HG02981 (cell line): ENCODE measurements at regions not wholly inside any gene's neighbourhood (a gene's known extent, or its start where the extent isn't known, plus 50 kb on each side); places are given as distances from the start of the nearest gene placed in this dataset.
"Not testable (repeated sequence)": the region's sequence is repeated elsewhere in the genome, so short reads cannot be mapped to it uniquely, and the experiment has no call there.

ENCODE experiments used
- ATAC-seq: cut with Tn5 transposase; IDR thresholded peaks from one replicate; pipeline ENCODE4 v1.9.1; 2021; ENCODE audit warnings: mild to moderate bottlenecking, moderate library complexity; ENCODE audit not compliant: unreplicated experiment

DNA sequence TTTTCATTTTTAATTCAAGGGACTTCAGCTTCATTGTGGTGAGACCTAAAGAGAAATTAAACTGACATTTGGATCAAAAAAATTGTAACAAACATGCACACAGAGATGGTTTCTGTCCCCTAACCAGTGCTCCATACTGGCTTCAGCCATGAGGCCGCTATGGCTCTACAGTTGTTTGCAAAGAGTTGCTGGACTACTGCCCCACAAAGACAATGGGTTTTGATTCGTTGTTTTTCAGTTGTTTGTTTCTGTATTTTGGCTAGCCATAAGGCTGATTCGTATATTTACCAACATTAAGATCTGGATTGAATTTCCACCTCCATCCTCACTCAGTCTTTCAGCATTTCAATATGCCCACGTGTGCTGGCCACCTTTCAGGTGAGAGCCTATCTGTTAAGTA is 163.7 kb upstream of the KIF2A start:
- ATAC-seq, result no peak

DNA sequence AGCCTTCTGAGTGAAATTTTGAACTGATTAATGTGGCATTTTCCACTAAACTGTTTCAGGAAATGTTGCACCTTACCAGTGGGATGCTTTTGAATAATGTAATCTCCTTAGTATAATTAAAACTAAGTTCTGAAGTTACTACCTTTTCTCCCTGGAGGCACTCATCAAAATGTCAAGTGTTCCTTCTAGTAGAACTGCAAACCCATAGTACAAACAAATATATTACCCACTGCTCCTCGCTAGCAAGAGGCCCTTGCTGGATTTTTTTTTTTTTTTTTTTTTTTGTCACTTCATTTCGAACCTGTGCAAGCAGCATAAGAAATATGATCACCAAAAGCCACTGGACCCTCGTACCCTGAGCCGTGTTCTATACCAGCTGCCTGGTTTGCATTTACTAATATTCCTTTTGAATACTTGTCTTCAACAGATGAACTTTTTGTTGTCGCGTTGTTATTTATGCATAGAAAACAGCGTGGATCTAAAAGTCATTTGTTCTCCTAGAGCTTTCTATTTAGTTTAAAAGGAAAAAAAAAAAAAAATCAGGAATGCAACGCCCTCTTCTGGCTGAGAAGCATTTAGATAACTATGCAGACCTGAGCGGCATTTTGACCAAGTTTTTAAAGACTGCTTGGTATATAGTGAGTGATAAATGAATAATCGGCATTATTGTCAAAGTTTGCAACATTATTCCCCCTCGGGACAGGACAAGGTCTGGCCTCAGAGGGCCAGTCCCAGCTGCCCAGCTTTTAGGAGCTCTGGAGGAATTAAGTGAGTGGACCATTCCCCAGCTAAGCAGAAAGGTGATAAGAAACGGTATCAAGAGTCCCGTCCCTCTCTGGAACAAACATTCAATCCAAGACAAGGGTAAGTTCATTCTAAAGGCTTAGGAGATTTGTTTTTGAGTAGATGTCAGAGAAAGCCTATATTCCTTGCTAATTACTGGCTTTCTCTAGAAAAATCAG is 162.5 kb upstream of the KIF2A start:
- ATAC-seq, result no peak

DNA sequence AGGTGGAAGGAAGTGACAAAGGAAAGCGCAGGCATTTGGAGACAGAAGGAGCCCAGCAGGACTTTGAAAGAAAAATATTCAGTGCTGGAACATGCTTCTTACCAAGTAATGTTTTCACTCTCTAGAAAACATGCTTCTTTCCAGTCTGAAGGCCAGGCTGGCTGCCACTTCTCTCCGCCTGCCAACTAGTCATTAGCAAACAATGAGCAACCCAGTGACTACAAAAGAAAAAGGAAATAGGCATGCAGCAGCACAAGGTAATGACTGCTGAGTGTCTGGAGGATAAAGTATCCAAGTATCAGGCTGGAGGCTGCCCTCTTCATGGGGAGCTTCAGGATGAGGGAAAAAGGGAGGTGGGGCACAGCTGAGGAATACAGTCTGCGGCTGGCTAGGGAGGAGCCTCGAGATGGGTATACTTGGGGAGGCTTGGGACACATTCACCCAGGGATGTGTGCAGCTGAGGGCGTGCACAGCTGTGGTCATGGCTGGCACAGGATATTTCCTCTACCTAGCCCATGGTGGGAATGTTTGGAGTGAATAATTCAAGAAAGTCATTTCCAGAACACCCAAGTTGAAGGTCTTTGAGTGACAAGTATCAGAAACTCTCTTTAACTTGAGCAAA is 161.5 kb upstream of the KIF2A start:
- no peak for ATAC-seq

DNA sequence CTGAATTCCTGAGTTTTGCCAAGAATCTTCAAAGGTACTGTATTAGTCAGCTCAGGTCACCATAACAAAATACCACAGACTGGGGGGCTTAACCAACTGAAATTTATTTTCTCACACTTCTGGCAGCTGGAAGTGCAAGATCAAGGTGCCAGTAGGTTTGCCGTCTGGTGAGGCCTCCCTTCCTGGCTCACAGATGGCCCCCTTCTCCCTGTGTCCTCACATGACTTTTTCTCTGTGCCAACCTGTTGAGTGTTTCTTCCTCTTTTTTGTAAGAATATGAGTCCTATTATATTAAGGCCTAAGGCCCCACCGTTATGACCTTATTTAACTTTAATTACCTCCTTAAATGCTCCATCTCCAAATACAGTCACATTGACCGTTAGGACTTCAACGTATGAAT is 156.1 kb upstream of the KIF2A start:
- ATAC-seq, result no peak

DNA sequence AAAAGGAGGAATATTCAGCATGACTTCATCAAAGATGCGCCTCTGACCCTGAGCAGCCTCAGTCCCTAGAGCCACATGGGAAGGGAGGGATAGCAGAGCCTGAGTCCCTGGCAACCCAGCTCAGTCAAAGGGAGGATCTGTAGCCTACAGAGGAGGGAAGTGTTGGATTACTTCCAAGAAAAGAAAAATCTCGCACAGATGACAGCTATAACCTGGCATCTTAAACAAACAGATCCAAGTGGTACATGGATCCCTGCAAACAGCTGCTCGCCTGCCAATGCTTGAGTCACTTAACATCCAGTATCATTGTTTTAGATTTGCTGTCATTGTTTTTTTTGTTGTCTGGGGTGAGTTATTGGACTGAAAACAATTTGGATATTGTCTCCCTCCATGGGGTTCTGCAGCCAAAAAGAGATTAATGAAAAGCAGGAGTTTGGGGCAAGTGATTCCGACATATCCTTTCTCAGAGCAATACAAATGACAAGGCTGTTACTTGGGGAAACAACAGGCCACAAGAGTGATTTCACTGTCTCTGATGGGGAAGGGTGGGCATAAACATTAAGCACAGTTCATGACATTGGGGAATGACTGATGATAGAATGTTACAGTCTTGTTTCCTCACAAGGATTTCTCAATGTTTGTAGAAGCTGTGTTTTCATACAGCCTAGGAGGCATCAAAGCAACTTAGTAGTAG is 153.5 kb upstream of the KIF2A start:
- ATAC-seq, result no peak

DNA sequence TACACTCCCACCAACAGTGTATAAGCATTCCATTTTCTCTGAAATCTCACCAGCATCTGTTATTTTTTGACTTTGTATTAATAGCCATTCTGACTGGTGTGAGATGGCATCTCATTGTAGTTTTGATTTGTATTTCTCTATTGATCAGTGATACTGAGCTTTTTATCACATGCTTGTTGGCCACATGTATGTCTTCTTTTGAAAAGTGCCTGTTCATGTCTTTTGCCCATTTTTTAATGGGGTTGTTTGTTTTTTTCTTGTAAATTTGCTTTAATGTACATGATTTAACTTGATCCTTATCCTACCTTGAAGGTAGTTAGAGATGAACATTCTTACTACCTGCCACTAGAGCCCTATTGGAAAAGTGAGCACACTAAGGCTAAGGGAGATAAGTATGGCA is 151.2 kb upstream of the KIF2A start:
- no peak for ATAC-seq

DNA sequence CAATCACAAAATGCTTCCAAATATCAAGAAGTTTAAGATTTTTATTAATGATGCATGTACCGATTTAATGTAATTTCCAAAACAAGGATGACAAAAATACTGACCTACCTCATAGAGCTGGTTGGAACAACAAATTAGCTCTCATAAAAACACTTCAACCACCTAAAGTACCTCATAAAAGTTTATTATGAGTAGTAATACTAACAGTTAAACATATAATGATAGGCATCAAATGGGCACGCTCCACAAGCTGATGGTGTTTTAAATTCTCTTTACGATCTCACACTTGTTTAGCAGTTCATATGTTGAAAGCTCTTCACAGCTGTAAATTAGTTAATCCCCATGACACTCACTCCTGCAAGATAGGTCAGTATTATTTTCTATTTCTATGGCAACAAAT is 150.0 kb upstream of the KIF2A start:
- no peak for ATAC-seq

DNA sequence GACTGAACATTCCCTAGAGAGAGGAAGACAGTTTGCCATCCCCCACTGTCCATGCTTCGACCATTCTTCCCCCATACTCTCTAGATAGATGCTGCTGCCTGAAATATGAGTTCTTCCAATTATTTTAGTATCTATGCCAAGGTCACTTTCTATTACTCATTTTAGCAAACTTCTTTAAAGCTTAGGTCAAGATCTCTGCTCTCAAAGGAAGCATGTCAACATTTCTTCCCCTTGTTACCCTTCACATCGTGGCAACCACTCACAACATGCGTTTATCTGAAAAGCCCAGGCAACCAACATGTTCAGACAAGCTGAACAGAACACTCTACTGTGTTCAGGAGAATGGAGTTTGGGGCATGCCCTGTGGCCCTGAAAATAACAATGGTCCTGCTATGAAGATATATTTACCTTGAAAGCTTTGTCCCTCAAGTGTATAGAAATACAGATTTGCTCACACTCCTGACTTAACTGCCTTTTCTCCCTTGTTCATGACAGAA is 138.4 kb upstream of the KIF2A start:
- no peak for ATAC-seq

DNA sequence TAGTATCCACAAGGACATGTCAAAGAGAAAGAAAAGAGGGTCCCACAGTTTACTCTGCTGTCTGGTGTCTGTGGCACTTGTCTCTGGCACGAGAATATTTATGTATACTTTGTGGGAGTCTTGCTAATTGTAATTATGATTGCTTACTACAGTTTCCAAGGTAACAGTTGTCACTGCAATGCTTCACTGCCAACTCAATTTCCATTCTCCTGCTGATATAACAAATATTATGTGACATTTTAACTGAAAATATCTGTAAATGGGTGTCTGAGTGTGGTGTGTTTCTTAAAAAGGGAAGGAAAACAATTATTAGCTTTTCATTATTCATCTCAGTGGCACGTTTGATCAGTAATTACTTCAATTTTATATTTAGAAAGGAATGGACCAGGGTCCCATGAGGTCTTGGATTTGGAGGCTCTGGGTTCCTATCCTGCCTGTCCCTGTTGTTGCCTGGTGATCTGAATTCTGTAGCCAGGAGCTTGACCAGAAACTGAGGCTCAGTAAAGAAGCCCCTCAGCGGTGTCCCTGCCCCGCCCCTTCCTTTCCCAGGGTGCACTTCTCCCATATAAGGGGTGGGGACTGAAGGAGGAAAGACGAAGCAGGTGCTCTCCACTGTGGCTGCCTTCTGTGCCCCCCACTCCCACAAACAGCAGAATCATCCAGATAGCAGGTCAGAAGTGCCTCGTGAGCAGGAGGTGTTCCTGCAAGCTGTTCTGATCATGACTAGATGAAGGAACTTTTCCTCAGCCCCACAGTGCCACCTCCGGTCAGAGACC is 137.3 kb upstream of the KIF2A start:
- ATAC-seq, result no peak

DNA sequence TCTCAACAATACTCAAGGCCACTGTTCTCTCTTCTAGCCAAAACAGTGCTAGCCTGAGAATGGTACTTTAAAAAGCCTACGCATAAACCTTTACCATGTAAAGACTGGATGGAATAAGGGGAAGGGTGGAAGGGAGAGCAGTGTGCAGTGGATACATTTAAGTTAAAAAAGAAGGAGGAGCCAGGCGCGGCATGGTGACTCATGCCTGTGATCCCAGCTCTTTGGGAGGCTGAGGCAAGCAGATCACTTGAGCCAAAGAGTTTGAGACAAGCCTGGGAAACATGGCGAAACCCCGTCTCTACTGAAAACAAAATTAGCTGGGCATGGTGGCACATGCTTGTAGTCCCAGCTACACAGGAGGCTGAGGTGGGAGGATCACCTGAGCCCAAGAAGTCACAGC is 127.7 kb upstream of the KIF2A start:
- ATAC-seq, result no peak

DNA sequence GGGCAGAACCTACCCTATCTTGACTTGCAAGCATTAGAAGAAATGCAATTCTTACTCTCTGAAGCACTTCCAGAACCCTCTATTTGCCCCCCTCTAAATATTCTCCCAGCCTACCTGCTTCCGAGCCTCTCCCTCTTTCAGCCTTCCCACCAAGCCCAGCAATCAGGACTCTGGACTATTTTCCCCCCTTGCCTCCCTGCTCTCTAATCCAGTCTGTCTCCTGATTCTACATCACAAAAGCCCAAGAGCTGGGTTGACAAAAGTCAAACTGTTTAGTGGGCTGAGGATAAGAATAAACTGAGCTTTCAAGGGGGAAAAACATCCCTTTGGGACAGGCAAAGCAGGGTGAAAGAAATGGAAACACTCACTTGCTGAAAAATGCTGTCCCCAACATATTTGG is 123.2 kb upstream of the KIF2A start:
- ATAC-seq, result no peak

DNA sequence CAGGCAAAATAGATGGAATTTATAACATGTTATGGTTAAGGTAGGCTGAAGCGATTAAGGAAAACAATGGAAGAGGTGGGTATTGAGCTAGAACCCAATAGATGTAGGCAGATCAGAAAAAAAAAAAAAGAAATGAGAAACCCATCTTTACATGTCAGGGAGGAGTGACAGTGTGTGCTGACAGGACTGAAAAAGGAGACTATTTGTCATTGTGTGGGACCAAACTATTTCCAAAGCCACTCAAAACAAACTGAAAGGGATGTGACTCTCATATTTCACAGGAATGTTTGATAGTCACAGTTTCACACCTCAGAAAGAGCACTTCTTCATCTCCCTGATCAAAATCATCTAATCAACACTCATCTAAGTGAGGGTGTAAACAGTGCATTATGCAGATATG is 122.3 kb upstream of the KIF2A start:
- ATAC-seq, result no peak

DNA sequence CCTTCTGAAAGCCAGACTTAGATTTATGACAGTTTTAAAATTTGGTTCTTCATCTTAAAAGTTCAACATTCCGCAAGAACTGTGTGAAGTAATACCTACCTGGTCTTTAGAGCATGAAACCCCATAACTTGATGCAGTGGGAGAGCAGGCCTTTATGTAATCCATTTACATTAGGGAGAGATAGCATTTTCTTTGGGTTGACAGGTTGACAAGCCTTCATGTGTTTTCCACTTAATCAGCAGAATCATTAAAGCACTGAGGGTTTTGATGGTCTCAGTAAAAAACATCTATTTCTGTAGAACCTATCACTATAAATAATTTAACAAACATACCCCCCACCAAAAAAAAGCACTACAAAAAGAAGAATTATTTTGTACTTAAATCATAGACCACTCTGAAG is 121.6 kb upstream of the KIF2A start:
- ATAC-seq, result no peak

DNA sequence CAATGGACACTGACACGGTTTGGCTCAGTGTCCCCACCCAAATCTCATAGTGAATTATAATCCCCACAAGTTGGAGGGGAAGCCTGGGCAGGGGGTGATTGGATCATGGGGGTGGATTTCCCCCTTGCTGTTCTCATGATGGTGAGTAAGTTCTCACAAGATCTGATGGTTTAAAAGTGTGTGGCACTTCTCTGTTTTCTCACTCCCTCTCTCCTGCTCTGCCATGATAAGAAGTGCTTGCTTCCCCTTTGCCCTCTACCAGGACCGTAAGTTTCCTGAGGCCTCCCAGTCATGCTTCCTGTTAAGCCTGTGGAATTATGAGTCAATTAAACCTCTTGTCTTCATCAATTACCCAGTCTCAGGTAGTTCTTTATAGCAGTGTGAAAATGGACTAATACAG is 115.8 kb upstream of the KIF2A start:
- ATAC-seq, result no peak

DNA sequence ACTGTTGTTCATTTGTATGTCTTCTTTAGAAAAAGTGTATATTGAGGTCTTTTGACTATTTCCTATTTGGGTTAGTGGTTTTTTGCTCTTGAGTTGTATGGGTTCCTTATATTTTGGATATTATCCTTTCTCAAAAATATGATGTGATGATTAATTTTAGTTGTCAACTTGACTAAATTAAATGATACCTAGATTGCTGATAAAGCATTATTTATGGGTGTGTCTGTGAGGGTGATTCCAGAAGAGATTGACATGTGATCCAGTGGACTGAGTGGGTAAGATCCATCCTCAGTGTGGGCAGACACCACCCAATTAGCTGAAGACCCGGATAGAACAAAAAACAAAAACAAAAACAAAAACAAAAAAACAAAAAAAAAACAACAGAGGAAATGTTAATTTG is 115.1 kb upstream of the KIF2A start:
- ATAC-seq, result no peak

DNA sequence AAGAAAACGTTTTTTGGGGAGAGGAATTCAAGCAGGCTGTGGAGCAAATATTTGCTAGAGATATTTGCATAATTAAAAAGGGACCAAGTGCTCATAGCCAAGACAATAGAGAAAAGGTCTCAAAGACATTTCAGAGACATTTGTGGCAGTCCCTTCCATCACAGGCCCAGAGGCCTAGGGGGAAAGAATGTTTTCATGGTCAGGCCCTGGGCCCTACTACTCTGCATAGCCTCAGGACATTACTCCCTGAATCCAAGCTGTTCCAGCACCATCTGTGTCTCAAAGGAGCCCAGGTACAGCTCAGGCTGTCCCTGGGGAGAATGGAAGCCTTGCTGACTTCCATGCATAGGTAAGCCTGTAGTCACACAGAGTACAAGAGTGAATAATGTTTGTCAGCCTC is 113.0 kb upstream of the KIF2A start:
- no peak for ATAC-seq

DNA sequence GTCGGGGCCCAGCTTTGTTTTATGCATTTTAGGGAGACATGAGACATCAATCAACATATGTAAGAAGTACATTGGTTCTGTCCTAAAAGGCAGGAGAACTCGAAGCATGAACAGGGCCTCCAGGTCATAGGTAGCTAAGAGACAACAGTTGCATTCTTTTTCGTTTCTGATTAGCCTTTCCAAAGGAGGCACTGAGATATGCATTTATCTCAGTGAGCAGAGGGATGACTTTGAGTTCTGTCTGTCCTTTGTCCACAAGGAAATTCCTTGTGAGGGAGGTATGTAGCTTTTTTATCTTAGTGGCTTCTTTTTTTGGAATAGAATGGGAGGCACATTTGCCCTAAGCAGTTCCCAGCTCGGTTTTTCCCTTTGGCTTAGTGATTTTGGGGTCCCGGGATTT is 109.5 kb upstream of the KIF2A start:
- ATAC-seq, result not testable (repeated sequence)

DNA sequence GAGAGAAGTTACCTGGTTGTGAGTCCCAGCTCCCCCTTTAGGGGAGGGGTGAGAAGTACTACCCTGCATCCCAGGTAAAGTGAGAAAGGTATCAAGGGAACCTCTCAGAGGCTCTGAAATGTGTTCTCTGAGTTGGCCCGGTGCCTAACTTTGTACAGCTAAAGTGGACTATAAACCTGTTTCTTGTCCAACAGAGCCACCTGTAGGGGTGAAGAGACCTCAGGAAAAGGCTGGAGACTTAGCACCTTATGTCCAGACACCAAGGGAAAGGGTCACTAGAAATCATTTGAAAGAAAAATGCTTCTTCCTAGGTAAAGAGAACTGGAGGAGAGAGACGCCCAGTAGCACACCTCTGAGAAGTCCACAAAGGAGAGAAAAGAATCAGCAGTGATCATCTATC is 108.3 kb upstream of the KIF2A start:
- ATAC-seq, result no peak

DNA sequence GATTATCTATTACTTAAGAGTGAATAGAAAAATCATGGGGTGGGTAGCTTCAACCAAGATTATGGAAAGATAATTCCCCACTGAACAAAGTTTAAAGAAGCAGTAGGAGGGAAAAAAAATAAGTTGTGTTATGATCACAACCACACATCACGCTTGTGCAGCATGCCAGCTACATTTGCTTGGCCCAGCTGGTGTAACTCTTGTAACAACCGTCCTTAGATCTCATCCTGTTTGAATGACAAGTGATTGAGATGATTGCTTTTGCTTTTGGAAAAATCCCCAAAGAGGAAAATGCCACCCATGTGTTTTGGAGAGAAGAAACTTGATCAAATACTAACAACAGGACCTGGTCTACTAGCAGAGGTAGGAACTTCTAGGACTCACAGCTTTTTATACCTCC is 107.6 kb upstream of the KIF2A start:
- ATAC-seq, result no peak

DNA sequence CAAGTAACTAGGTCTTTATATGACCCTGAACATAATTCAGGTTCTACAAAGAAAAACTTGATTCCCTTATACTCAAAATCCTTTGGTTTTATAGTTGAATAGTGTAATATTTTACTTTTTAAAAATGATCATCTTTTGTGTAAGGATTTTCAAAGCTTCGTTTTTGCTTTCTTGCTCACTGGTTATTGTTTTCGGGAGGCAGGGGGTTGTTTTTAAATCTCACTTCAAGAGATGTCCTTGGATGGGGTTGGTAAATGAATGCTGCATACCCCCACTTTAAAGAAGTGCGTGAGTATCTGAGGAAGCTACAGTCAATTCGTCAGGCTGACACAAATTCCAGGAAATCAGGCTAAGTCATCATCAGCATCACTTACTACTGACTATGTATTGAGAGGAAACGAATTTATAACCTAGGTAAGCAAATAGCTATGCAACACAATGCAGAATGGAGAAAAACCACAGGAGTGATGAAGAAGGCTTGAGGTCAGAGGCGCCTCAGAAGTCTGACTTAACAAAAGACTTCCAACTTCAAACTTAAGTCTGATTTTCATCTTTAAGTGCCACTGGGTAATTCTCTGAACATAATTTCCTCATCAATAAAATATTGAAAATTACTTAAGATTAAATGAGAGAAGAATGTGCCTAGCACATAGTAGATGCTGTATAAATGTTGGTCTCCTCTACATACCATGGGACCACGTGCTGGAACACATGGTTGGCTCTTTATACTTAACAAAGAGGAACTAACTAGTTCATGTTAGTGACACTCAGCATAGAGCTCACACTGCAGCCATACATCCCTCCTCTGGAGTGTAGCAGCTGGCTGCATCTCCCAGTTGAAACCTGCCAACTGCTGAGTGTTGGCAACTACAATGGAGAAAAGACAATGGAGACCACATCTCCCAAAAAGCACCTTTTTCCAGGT is 106.0 kb upstream of the KIF2A start:
- no peak for ATAC-seq
